Left lung (tissue), 4 donors: ENCODE measurements at regions not wholly inside any gene's neighbourhood (a gene's known extent, or its start where the extent isn't known, plus 50 kb on each side); places are given as distances from the start of the nearest gene placed in this dataset.

ENCODE experiments used
- ATAC-seq: fragments of 200-7000 bp; cut with Tn5 transposase; one replicate; pipeline ENCODE4 v1.9.1; 2020; ENCODE audit warnings: moderate library complexity
- DNase-seq, 4 donors: peaks; one replicate each; pipeline ENCODE4 v3.0.0-alpha.2; 2013 to 2020
- H3K27ac ChIP-seq, 2 donors: fragments of 200-600 bp; sonication (generic) in 1 of 2; one replicate each; pipeline versions ENCODE4 v1.5.0 to v1.8.0; 2020 to 2021
- H3K27me3 ChIP-seq, 2 donors: fragments of 200-600 bp; sonication (generic) in 1 of 2; one replicate each; pipeline versions ENCODE4 v1.5.0 to v1.8.0; 2020 to 2021
- H3K36me3 ChIP-seq, 2 donors: fragments of 200-600 bp; sonication (generic) in 1 of 2; one replicate each; pipeline versions ENCODE4 v1.5.0 to v1.8.0; 2020 to 2021
- H3K4me1 ChIP-seq, 2 donors: fragments of 200-600 bp; one replicate each; pipeline ENCODE4 v1.8.0; 2021
- H3K4me3 ChIP-seq, 2 donors: fragments of 200-600 bp; sonication (generic) in 1 of 2; one replicate each; pipeline versions ENCODE4 v1.5.0 to v1.8.0; 2020 to 2021; ENCODE audit warnings: mild to moderate bottlenecking in 1 of 2
- H3K9me3 ChIP-seq, 2 donors: fragments of 200-600 bp; sonication (generic) in 1 of 2; one replicate each; pipeline versions ENCODE4 v1.5.0 to v1.8.0; 2020 to 2021
- intact Hi-C, 2 donors: fragments of 100-400 bp; cut with DNase I; formaldehyde crosslinking; loops; one replicate each; pipeline versions ENCODE4 v1.11.2 to v1.14.2; 2022
- TF ChIP-seq, protein P1 (sequence below), 2 donors: fragments of 200-600 bp; sonication (generic) in 1 of 2; IDR thresholded peaks; one replicate each; pipeline versions ENCODE4 v1.5.0 to v1.8.0; 2021; ENCODE audit warnings: antibody characterized with exemption in 2 of 2
- donor health status: DM: no; HTN: yes; CAD: no.
- donor health status: DM: no; HTN: no; CAD: no.

GRCh38 chr1:235918465-235918864 is 51.8 kb upstream of the LYST start:
- TF ChIP-seq, protein P1, sequence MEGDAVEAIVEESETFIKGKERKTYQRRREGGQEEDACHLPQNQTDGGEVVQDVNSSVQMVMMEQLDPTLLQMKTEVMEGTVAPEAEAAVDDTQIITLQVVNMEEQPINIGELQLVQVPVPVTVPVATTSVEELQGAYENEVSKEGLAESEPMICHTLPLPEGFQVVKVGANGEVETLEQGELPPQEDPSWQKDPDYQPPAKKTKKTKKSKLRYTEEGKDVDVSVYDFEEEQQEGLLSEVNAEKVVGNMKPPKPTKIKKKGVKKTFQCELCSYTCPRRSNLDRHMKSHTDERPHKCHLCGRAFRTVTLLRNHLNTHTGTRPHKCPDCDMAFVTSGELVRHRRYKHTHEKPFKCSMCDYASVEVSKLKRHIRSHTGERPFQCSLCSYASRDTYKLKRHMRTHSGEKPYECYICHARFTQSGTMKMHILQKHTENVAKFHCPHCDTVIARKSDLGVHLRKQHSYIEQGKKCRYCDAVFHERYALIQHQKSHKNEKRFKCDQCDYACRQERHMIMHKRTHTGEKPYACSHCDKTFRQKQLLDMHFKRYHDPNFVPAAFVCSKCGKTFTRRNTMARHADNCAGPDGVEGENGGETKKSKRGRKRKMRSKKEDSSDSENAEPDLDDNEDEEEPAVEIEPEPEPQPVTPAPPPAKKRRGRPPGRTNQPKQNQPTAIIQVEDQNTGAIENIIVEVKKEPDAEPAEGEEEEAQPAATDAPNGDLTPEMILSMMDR (IDR thresholded peaks at IDR 0.05), result no peak
- peaks cover 6 to 56% of the 10 kb centered on the region in 2 donors for H3K4me1 ChIP-seq
- no peak overlapping the region for H3K4me3 ChIP-seq
- DNase-seq, result no peak
- H3K9me3 ChIP-seq, result no peaks in the 10 kb centered on the region
- intact Hi-C loops, result no loop called here
- ATAC-seq, result no peak
- H3K27ac ChIP-seq, result peak overlapping the region in 1 of 2 donors; percentile 33
- H3K36me3 ChIP-seq, result no peaks in the 10 kb centered on the region
- no peaks in the 10 kb centered on the region for H3K27me3 ChIP-seq

DNA sequence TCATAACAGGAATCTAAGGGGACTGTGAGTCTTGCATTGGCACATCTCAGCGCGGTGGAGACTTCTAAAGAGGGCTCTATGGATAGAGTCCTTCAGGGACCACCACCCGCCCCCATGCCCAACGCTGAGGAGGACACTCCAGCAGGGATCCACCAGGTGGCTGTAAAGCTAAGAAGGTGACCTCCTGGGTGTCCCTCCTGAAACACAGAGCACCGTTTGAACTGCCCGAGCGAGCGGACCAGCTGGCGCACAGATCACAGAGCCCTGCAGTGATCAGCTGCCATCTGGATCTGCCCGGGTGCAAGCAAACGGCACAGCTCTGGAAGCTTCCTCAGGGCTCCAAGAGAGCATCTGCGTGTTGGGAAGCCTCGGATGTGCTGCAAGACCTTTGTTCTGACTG is 51.3 kb upstream of the LYST start:
- Histone ChIP-seq H3K27me3 (no peaks in the 10 kb centered on the region), H3K9me3 (no peaks in the 10 kb centered on the region), H3K36me3 (no peaks in the 10 kb centered on the region), H3K4me1 (peaks cover 6 to 54% of the 10 kb centered on the region in 2 donors), H3K4me3 (no peak overlapping the region), H3K27ac (peak overlapping the region; percentile 84 to 88)
- ATAC-seq, result no peak
- no peak for DNase-seq
- TF ChIP-seq, protein P1 (IDR thresholded peaks at IDR 0.05), result no peak
- intact Hi-C loops, result no loop called here

DNA sequence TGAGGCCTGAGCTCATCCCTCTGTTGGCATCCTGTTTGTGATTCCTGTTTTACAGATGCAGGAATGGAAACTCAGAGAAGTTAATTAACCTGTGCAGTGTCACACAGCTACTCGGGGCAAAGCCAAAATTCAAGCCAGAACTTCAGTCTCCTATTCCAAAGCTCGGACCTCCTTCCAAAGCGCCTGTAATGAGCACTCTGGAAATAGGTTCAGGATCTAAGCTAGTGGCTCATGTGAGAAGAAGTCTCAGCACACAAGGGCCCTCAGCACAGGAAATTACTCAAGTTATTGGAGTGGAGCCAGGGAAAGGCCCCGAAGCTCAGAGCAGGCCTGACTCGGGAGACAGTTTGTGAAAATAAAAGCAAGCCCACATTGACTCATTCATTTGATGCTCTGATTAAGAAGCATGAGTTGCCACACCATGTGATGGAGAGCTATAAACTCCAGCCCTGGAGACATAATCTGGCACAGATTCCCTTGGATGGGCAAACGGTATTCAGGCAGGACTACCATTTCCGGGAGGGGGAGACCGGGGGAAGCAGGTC is 50.6 kb upstream of the LYST start:
- H3K27ac ChIP-seq, result peak overlapping the region; percentile 84 to 88
- TF ChIP-seq, protein P1 (IDR thresholded peaks at IDR 0.05), result no peak
- H3K36me3 ChIP-seq, result no peaks in the 10 kb centered on the region
- intact Hi-C loops, result no loop called here
- H3K9me3 ChIP-seq, result no peaks in the 10 kb centered on the region
- H3K4me3 ChIP-seq, result no peak overlapping the region
- no peaks in the 10 kb centered on the region for H3K27me3 ChIP-seq
- DNase-seq, result peak in 3 of 4 donors; percentile 67 to 85 (median 83)
- peak; percentile 85 for ATAC-seq
- H3K4me1 ChIP-seq, result peaks cover 6 to 54% of the 10 kb centered on the region in 2 donors
